GM23338 (cell line): ENCODE measurements at regions not wholly inside any gene's neighbourhood (a gene's known extent, or its start where the extent isn't known, plus 50 kb on each side); places are given as distances from the start of the nearest gene placed in this dataset.

Experiments
- ATAC-seq: fragments of 200-7000 bp; cut with Tn5 transposase; 3 replicates; pipeline ENCODE4 v1.9.1; 2020
- DNase-seq: peaks from one replicate; pipeline ENCODE4 v3.0.0-alpha.2; 2015; ENCODE audit warnings: low spot score
- H2AFZ ChIP-seq: fragments of 200-600 bp; sonication (generic); 2 replicates; pipeline ENCODE4 v1.8.0; 2016; ENCODE audit warnings: antibody characterized with exemption, mild to moderate bottlenecking, moderate library complexity
- H3F3A ChIP-seq: fragments of 200-600 bp; sonication (generic); replicated peaks from 2 replicates; pipeline ENCODE4 v1.8.0; 2017; ENCODE audit warnings: antibody characterized with exemption, mixed run types, low read depth
- H3K27ac ChIP-seq: fragments of 200-600 bp; sonication (generic); 2 replicates; pipeline ENCODE4 v1.6.1; 2016; ENCODE audit warnings: low read depth
- H3K27me3 ChIP-seq: fragments of 200-600 bp; sonication (generic); 2 replicates; pipeline ENCODE4 v1.8.0; 2016; ENCODE audit warnings: mild to moderate bottlenecking, mixed run types, moderate library complexity; ENCODE audit not compliant: insufficient read depth
- H3K36me3 ChIP-seq: fragments of 200-600 bp; sonication (generic); 2 replicates; pipeline ENCODE4 v1.8.0; 2016; ENCODE audit warnings: mild to moderate bottlenecking; ENCODE audit not compliant: insufficient read depth
- H3K4me1 ChIP-seq: fragments of 200-600 bp; sonication (generic); 2 replicates; pipeline ENCODE4 v1.8.0; 2016; ENCODE audit warnings: mild to moderate bottlenecking, moderate library complexity; ENCODE audit not compliant: insufficient read depth
- H3K4me2 ChIP-seq: fragments of 200-600 bp; sonication (generic); 2 replicates; pipeline ENCODE4 v1.7.1; 2017; ENCODE audit warnings: mixed run types
- H3K4me3 ChIP-seq: fragments of 200-600 bp; sonication (generic); 2 replicates; pipeline ENCODE4 v1.6.1; 2016; ENCODE audit warnings: mixed run types
- H3K79me2 ChIP-seq: fragments of 200-600 bp; sonication (generic); replicated peaks from 2 replicates; pipeline ENCODE4 v1.8.0; 2017; ENCODE audit warnings: mild to moderate bottlenecking; ENCODE audit not compliant: insufficient read depth
- H3K9me2 ChIP-seq: fragments of 200-600 bp; sonication (generic); 2 replicates; pipeline ENCODE4 v1.8.0; 2017; ENCODE audit not compliant: insufficient read depth
- H4K20me1 ChIP-seq: fragments of 200-600 bp; sonication (generic); replicated peaks from 2 replicates; pipeline ENCODE4 v1.8.0; 2017; ENCODE audit warnings: mild to moderate bottlenecking; ENCODE audit not compliant: insufficient read depth
- H3K27ac Mint-ChIP-seq: 2 replicates; pipeline ENCODE4 v1.8.0; 2020; ENCODE audit warnings: inconsistent platforms, mild to moderate bottlenecking, moderate library complexity, mixed read lengths
- H3K27me3 Mint-ChIP-seq: 3 replicates; pipeline ENCODE4 v1.8.0; 2022; ENCODE audit warnings: low read depth, mild to moderate bottlenecking, moderate library complexity, mixed read lengths, inconsistent platforms; ENCODE audit not compliant: insufficient read depth, poor library complexity
- H3K36me3 Mint-ChIP-seq: 3 replicates; pipeline ENCODE4 v1.8.0; 2021; ENCODE audit warnings: low read depth, mild to moderate bottlenecking, inconsistent platforms, moderate library complexity, mixed read lengths
- H3K4me1 Mint-ChIP-seq: 3 replicates; pipeline ENCODE4 v1.8.0; 2020; ENCODE audit warnings: mild to moderate bottlenecking, inconsistent platforms, mixed read lengths
- H3K4me3 Mint-ChIP-seq: 3 replicates; pipeline ENCODE4 v1.8.0; 2021; ENCODE audit warnings: moderate library complexity, mild to moderate bottlenecking, inconsistent platforms, mixed read lengths
- H3K9me3 Mint-ChIP-seq: 3 replicates; pipeline ENCODE4 v1.8.0; 2020; ENCODE audit warnings: moderate library complexity, mild to moderate bottlenecking, inconsistent platforms, mixed read lengths
- ETS1 ChIP-seq: IDR thresholded peaks from 2 replicates; pipeline ENCODE4 v1.6.1; 2016; ENCODE audit warnings: antibody characterized with exemption
- EZH2 ChIP-seq: fragments of 200-600 bp; sonication (generic); IDR thresholded peaks from one replicate; pipeline ENCODE4 v1.8.0; 2017; ENCODE audit warnings: antibody characterized with exemption, mild to moderate bottlenecking, low read depth; ENCODE audit not compliant: unreplicated experiment
- NANOG ChIP-seq: IDR thresholded peaks from 2 replicates; pipeline ENCODE4 v1.6.1; 2016; ENCODE audit warnings: antibody characterized with exemption, borderline replicate concordance
- POLR2AphosphoS5 ChIP-seq: IDR thresholded peaks from 2 replicates; pipeline ENCODE4 v1.6.1; 2016; ENCODE audit warnings: antibody characterized with exemption, low read depth
- REST ChIP-seq: IDR thresholded peaks from one replicate; pipeline ENCODE4 v1.6.1; 2018; ENCODE audit warnings: antibody characterized with exemption; ENCODE audit not compliant: unreplicated experiment
- STAT1 ChIP-seq: IDR thresholded peaks from one replicate; pipeline ENCODE4 v1.6.1; 2016; ENCODE audit warnings: antibody characterized with exemption; ENCODE audit not compliant: unreplicated experiment
- TF ChIP-seq, protein P1 (sequence below), 2 experiments: fragments of 200-600 bp in 1 of 2; sonication (generic) in 1 of 2; conservative IDR thresholded peaks; 2 replicates each; pipeline versions ENCODE4 v1.5.1 to v1.6.1; 2016 to 2017; ENCODE audit warnings: antibody characterized with exemption in 2 of 2, low read depth in 2 of 2, mild to moderate bottlenecking in 2 of 2, moderate library complexity in 1 of 2
- TF ChIP-seq, protein P2 (sequence below): fragments of 250-450 bp; sonication (Bioruptor Pico); IDR thresholded peaks from 2 replicates; pipeline ENCODE4 v1.5.0; 2020; ENCODE audit warnings: mild to moderate bottlenecking, moderate library complexity

- H3K4me2 ChIP-seq = no peak overlapping the region
- no peak overlapping the region for H3K4me3 ChIP-seq
- no peaks in the 10 kb centered on the region for H3K79me2 ChIP-seq
- Mint-ChIP-seq H3K9me3 (no peaks in the 10 kb centered on the region), H3K27ac (no peak overlapping the region), H3K36me3 (no peaks in the 10 kb centered on the region), H3K27me3 (no peaks in the 10 kb centered on the region), H3K4me1 (no peaks in the 10 kb centered on the region), H3K4me3 (no peak overlapping the region)
- ATAC-seq (no peak), DNase-seq (no peak)
- no peaks in the 10 kb centered on the region for H3F3A ChIP-seq
- H3K27me3 ChIP-seq = no peaks in the 10 kb centered on the region
- H3K4me1 ChIP-seq = no peaks in the 10 kb centered on the region
- H2AFZ ChIP-seq = no peak overlapping the region
- H4K20me1 ChIP-seq = no peaks in the 10 kb centered on the region
- H3K27ac ChIP-seq = no peak overlapping the region
- H3K9me2 ChIP-seq = peaks cover 4% of the 10 kb centered on the region; the same call in 1 of the 2 replicates
- no peaks in the 10 kb centered on the region for H3K36me3 ChIP-seq
- TF ChIP-seq STAT1 = no peak
- no peak for TF ChIP-seq REST
- TF ChIP-seq NANOG = no peak
- TF ChIP-seq EZH2 = no peak
- TF ChIP-seq, protein P1, sequence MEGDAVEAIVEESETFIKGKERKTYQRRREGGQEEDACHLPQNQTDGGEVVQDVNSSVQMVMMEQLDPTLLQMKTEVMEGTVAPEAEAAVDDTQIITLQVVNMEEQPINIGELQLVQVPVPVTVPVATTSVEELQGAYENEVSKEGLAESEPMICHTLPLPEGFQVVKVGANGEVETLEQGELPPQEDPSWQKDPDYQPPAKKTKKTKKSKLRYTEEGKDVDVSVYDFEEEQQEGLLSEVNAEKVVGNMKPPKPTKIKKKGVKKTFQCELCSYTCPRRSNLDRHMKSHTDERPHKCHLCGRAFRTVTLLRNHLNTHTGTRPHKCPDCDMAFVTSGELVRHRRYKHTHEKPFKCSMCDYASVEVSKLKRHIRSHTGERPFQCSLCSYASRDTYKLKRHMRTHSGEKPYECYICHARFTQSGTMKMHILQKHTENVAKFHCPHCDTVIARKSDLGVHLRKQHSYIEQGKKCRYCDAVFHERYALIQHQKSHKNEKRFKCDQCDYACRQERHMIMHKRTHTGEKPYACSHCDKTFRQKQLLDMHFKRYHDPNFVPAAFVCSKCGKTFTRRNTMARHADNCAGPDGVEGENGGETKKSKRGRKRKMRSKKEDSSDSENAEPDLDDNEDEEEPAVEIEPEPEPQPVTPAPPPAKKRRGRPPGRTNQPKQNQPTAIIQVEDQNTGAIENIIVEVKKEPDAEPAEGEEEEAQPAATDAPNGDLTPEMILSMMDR (conservative IDR thresholded peaks at IDR 0.05; ENCODE audit: low read depth in 2 of 2) = no peak
- no peak for TF ChIP-seq POLR2AphosphoS5
- TF ChIP-seq, protein P2, sequence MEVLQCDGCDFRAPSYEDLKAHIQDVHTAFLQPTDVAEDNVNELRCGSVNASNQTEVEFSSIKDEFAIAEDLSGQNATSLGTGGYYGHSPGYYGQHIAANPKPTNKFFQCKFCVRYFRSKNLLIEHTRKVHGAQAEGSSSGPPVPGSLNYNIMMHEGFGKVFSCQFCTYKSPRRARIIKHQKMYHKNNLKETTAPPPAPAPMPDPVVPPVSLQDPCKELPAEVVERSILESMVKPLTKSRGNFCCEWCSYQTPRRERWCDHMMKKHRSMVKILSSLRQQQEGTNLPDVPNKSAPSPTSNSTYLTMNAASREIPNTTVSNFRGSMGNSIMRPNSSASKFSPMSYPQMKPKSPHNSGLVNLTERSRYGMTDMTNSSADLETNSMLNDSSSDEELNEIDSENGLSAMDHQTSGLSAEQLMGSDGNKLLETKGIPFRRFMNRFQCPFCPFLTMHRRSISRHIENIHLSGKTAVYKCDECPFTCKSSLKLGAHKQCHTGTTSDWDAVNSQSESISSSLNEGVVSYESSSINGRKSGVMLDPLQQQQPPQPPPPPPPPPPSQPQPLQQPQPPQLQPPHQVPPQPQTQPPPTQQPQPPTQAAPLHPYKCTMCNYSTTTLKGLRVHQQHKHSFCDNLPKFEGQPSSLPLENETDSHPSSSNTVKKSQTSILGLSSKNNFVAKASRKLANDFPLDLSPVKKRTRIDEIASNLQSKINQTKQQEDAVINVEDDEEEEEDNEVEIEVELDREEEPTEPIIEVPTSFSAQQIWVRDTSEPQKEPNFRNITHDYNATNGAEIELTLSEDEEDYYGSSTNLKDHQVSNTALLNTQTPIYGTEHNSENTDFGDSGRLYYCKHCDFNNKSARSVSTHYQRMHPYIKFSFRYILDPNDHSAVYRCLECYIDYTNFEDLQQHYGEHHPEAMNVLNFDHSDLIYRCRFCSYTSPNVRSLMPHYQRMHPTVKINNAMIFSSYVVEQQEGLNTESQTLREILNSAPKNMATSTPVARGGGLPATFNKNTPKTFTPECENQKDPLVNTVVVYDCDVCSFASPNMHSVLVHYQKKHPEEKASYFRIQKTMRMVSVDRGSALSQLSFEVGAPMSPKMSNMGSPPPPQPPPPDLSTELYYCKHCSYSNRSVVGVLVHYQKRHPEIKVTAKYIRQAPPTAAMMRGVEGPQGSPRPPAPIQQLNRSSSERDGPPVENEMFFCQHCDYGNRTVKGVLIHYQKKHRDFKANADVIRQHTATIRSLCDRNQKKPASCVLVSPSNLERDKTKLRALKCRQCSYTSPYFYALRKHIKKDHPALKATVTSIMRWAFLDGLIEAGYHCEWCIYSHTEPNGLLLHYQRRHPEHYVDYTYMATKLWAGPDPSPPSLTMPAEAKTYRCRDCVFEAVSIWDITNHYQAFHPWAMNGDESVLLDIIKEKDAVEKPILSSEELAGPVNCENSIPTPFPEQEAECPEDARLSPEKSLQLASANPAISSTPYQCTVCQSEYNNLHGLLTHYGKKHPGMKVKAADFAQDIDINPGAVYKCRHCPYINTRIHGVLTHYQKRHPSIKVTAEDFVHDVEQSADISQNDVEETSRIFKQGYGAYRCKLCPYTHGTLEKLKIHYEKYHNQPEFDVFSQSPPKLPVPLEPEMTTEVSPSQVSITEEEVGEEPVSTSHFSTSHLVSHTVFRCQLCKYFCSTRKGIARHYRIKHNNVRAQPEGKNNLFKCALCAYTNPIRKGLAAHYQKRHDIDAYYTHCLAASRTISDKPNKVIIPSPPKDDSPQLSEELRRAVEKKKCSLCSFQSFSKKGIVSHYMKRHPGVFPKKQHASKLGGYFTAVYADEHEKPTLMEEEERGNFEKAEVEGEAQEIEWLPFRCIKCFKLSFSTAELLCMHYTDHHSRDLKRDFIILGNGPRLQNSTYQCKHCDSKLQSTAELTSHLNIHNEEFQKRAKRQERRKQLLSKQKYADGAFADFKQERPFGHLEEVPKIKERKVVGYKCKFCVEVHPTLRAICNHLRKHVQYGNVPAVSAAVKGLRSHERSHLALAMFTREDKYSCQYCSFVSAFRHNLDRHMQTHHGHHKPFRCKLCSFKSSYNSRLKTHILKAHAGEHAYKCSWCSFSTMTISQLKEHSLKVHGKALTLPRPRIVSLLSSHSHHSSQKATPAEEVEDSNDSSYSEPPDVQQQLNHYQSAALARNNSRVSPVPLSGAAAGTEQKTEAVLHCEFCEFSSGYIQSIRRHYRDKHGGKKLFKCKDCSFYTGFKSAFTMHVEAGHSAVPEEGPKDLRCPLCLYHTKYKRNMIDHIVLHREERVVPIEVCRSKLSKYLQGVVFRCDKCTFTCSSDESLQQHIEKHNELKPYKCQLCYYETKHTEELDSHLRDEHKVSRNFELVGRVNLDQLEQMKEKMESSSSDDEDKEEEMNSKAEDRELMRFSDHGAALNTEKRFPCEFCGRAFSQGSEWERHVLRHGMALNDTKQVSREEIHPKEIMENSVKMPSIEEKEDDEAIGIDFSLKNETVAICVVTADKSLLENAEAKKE = no peak
- no peak for TF ChIP-seq ETS1
Measured at GRCh38 chr1:222196736-222197135, 351.2 kb downstream of the HHIPL2 start.
